MM.1S (cell line): ENCODE measurements at regions not wholly inside any gene's neighbourhood (a gene's known extent, or its start where the extent isn't known, plus 50 kb on each side); places are given as distances from the start of the nearest gene placed in this dataset.

Source experiments
- DNase-seq: peaks from one replicate; pipeline ENCODE4 v3.0.0-alpha.2; 2015
- H2AFZ ChIP-seq: fragments of 300-600 bp; sonication (generic); 2 replicates; pipeline ENCODE4 v1.6.0; 2016; ENCODE audit warnings: antibody characterized with exemption, low read length
- H3F3A ChIP-seq: fragments of 300-600 bp; sonication (generic); 2 replicates; pipeline ENCODE4 v1.6.1; 2016; ENCODE audit warnings: mild to moderate bottlenecking, antibody characterized with exemption, low read length, moderate library complexity, mixed read lengths; ENCODE audit not compliant: insufficient read depth
- H3K27ac ChIP-seq: fragments of 300-600 bp; sonication (generic); 2 replicates; pipeline ENCODE4 v1.5.1; 2016; ENCODE audit warnings: mild to moderate bottlenecking, low read length
- H3K27me3 ChIP-seq: fragments of 300-600 bp; sonication (generic); replicated peaks from 2 replicates; pipeline ENCODE4 v1.6.0; 2016; ENCODE audit warnings: low read length; ENCODE audit not compliant: insufficient read depth
- H3K36me3 ChIP-seq: fragments of 300-600 bp; sonication (generic); replicated peaks from 2 replicates; pipeline ENCODE4 v1.6.1; 2016; ENCODE audit warnings: mild to moderate bottlenecking, low read length, mixed read lengths; ENCODE audit not compliant: insufficient read depth
- H3K4me1 ChIP-seq: fragments of 300-600 bp; sonication (generic); 2 replicates; pipeline ENCODE4 v1.6.1; 2016; ENCODE audit warnings: low read length, mixed read lengths
- H3K4me2 ChIP-seq: fragments of 300-600 bp; sonication (generic); 2 replicates; pipeline ENCODE4 v1.6.0; 2016; ENCODE audit warnings: low read depth, low read length
- H3K4me3 ChIP-seq: fragments of 300-600 bp; sonication (generic); 2 replicates; pipeline ENCODE4 v1.5.1; 2016; ENCODE audit warnings: low read length, mixed read lengths
- H3K79me2 ChIP-seq: fragments of 300-600 bp; sonication (generic); 2 replicates; pipeline ENCODE4 v1.6.1; 2016; ENCODE audit warnings: mixed run types, low read length, mixed read lengths
- H3K9ac ChIP-seq: fragments of 300-600 bp; sonication (generic); 2 replicates; pipeline ENCODE4 v1.6.1; 2016; ENCODE audit warnings: low read length, mixed read lengths
- H3K9me2 ChIP-seq: fragments of 300-600 bp; sonication (generic); replicated peaks from 2 replicates; pipeline ENCODE4 v1.6.1; 2016; ENCODE audit warnings: mild to moderate bottlenecking, low read length, mixed read lengths; ENCODE audit not compliant: insufficient read depth
- H3K9me3 ChIP-seq: fragments of 300-600 bp; sonication (generic); replicated peaks from 2 replicates; pipeline ENCODE4 v1.6.1; 2016; ENCODE audit warnings: mild to moderate bottlenecking, low read length, mixed read lengths; ENCODE audit not compliant: insufficient read depth
- H4K20me1 ChIP-seq: fragments of 300-600 bp; sonication (generic); 2 replicates; pipeline ENCODE4 v1.6.1; 2016; ENCODE audit warnings: mild to moderate bottlenecking, low read length, moderate library complexity, mixed read lengths; ENCODE audit not compliant: insufficient read depth
- EZH2 ChIP-seq: fragments of 300-600 bp; sonication (generic); optimal IDR thresholded peaks from 2 replicates; pipeline ENCODE3; 2017; ENCODE audit warnings: low read depth, mild to moderate bottlenecking, antibody characterized with exemption, low read length, mixed read lengths
- EZH2phosphoT487 ChIP-seq: fragments of 300-600 bp; sonication (generic); IDR thresholded peaks from 2 replicates; pipeline ENCODE4 v1.6.1; 2018; ENCODE audit warnings: antibody characterized with exemption, low read length
- TF ChIP-seq, protein P1 (sequence below): fragments of 300-600 bp; sonication (generic); IDR thresholded peaks from 2 replicates; pipeline ENCODE4 v1.5.1; 2016; ENCODE audit warnings: antibody characterized with exemption, low read length, mixed read lengths

DNA sequence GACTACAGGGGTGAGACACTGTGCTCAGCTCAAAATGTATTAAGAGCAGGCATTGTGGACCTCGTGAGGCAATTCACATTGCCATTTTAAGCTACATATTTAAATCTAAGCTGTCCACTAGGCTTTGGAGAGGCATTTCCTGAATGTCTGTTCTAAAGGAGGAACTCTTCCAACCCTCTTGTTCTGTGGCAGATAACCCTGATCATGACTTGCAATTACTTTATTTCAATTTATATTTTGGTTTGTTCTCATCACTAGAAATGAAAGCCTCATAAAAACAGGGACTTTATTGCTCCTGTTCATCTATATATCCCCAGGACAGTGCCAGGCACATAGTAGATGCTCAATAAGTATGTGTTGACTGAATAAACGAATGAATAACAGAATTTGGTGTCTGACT lies 84.0 kb upstream of the SALL4 start:
- H3K4me1 ChIP-seq: no peaks in the 10 kb centered on the region
- H3K79me2 ChIP-seq: no peaks in the 10 kb centered on the region
- TF ChIP-seq EZH2phosphoT487 (no peak), EZH2 (no peak)
- TF ChIP-seq, protein P1, sequence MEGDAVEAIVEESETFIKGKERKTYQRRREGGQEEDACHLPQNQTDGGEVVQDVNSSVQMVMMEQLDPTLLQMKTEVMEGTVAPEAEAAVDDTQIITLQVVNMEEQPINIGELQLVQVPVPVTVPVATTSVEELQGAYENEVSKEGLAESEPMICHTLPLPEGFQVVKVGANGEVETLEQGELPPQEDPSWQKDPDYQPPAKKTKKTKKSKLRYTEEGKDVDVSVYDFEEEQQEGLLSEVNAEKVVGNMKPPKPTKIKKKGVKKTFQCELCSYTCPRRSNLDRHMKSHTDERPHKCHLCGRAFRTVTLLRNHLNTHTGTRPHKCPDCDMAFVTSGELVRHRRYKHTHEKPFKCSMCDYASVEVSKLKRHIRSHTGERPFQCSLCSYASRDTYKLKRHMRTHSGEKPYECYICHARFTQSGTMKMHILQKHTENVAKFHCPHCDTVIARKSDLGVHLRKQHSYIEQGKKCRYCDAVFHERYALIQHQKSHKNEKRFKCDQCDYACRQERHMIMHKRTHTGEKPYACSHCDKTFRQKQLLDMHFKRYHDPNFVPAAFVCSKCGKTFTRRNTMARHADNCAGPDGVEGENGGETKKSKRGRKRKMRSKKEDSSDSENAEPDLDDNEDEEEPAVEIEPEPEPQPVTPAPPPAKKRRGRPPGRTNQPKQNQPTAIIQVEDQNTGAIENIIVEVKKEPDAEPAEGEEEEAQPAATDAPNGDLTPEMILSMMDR: no peak
- no peak overlapping the region for H3K4me2 ChIP-seq
- H3K27ac ChIP-seq: no peak overlapping the region
- no peaks in the 10 kb centered on the region for H3K27me3 ChIP-seq
- no peak overlapping the region for H3K4me3 ChIP-seq
- H3K36me3 ChIP-seq: no peaks in the 10 kb centered on the region
- no peak overlapping the region for H2AFZ ChIP-seq
- H3F3A ChIP-seq: no peaks in the 10 kb centered on the region
- no peaks in the 10 kb centered on the region for H4K20me1 ChIP-seq
- no peak overlapping the region for H3K9ac ChIP-seq
- no peaks in the 10 kb centered on the region for H3K9me3 ChIP-seq
- no peaks in the 10 kb centered on the region for H3K9me2 ChIP-seq
- no peak for DNase-seq

DNA sequence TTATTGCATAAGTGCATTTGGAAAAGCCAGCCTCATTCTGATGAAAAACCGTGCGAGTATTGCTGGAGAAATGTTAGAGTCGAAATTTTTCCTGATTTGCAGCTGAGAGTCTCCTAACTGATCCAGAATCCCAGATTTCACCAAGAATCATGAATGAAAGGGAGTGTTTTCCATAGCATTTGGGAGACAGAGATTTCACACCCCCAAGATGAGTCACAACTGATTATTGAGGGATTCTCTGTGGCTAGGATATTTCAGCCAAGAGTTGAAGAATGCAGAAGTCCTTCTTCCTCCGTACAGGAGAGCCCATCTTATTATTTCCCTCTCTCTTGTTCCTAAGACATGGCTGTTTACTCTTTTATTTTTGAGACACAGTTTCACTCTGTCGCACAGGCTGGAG lies 82.2 kb upstream of the SALL4 start:
- H3K4me2 ChIP-seq: no peak overlapping the region
- H3K36me3 ChIP-seq: no peaks in the 10 kb centered on the region
- H3K79me2 ChIP-seq: no peaks in the 10 kb centered on the region
- no peak for TF ChIP-seq EZH2
- no peak for TF ChIP-seq EZH2phosphoT487
- TF ChIP-seq, protein P1: no peak
- H3K9me3 ChIP-seq: no peaks in the 10 kb centered on the region
- no peaks in the 10 kb centered on the region for H3K9me2 ChIP-seq
- H3K27me3 ChIP-seq: no peaks in the 10 kb centered on the region
- no peaks in the 10 kb centered on the region for H3F3A ChIP-seq
- no peaks in the 10 kb centered on the region for H3K4me1 ChIP-seq
- no peak overlapping the region for H2AFZ ChIP-seq
- H3K4me3 ChIP-seq: no peak overlapping the region
- H4K20me1 ChIP-seq: no peaks in the 10 kb centered on the region
- no peak overlapping the region for H3K27ac ChIP-seq
- no peak overlapping the region for H3K9ac ChIP-seq
- no peak for DNase-seq

DNA sequence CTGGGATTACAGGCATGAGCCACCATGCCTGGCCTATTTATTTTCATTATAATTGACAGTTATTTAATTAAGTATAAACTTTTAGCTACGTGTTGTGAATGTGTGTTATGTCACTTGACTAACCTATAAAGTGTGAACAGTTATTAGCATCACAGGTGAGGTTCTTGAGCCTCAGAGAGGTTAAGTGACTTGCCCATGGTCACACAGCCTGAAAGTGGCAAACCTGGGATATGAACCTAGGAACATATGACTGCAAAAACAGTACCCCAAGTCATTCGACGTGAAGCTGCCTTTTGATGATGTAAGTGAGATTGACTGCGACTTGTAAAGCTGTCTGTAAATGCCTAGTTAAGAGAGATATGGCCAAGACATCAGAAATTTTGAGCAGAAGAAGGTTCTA lies 77.9 kb upstream of the SALL4 start:
- H3K79me2 ChIP-seq: no peaks in the 10 kb centered on the region
- TF ChIP-seq EZH2phosphoT487 (no peak), EZH2 (no peak)
- TF ChIP-seq, protein P1: no peak
- no peaks in the 10 kb centered on the region for H3K36me3 ChIP-seq

More for the DNA sequence above, 77.9 kb upstream of the SALL4 start:
- no peak overlapping the region for H3K27ac ChIP-seq
- H3K4me3 ChIP-seq: no peak overlapping the region
- no peak overlapping the region for H2AFZ ChIP-seq
- H3K9me2 ChIP-seq: no peaks in the 10 kb centered on the region
- H3K9ac ChIP-seq: no peak overlapping the region
- H3K4me1 ChIP-seq: no peaks in the 10 kb centered on the region
- H3K27me3 ChIP-seq: no peaks in the 10 kb centered on the region
- DNase-seq: no peak
- H4K20me1 ChIP-seq: no peaks in the 10 kb centered on the region
- H3F3A ChIP-seq: no peaks in the 10 kb centered on the region
- H3K4me2 ChIP-seq: no peak overlapping the region
- no peaks in the 10 kb centered on the region for H3K9me3 ChIP-seq
